Endothelial cell of umbilical vein (primary cell): ENCODE measurements at regions not wholly inside any gene's neighbourhood (a gene's known extent, or its start where the extent isn't known, plus 50 kb on each side); places are given as distances from the start of the nearest gene placed in this dataset.

Experiments
- BruUV-seq: library from RNA; stranded (reverse); fragments of 400-500 nt; replicated peaks from 2 replicates; lab custom pipeline; 2021; lab: Mats Ljungman, UMichigan
- CTCF ChIA-PET: fragments of 300-600, 350-600 bp; sonication (Branson Sonifier 250); formaldehyde crosslinking; loops from one replicate; lab custom pipeline; 2021; ENCODE audit warnings: antibody characterized with exemption, inconsistent platforms; lab: Charles Lee
- POLR2A ChIA-PET: fragments of 300-600, 350-600 bp; sonication (Branson Sonifier 250); formaldehyde crosslinking; loops from one replicate; lab custom pipeline; 2021; ENCODE audit warnings: antibody characterized with exemption, inconsistent platforms; lab: Charles Lee
- DNase-seq: peaks from one replicate; pipeline ENCODE4 v3.0.0-alpha.2; 2011; ENCODE audit warnings: low read depth, low spot score
- FAIRE-seq: peaks from 2 replicates; lab custom pipeline; 2011; peaks lifted over from hg19 to GRCh38; lab: Jason Lieb, UNC
- H2AFZ ChIP-seq: 2 replicates; pipeline ENCODE4 v1.6.0; 2012; ENCODE audit warnings: low read depth, low read length, control low read depth, inconsistent platforms
- H3K27ac ChIP-seq: 2 replicates; pipeline ENCODE4 v1.5.1; 2011; ENCODE audit warnings: low read depth, mild to moderate bottlenecking, control low read depth, low read length, moderate library complexity; ENCODE audit not compliant: insufficient read depth
- H3K27me3 ChIP-seq, 2 experiments: 2 replicates each; pipeline versions ENCODE4 v1.6.0 to v1.6.1; 2011; ENCODE audit warnings: low read length in 2 of 2, mixed read lengths in 1 of 2; ENCODE audit not compliant: control insufficient read depth in 2 of 2, insufficient read depth in 2 of 2
- H3K36me3 ChIP-seq, 2 experiments: 2 replicates in 1 of 2; 3 replicates in 1 of 2; pipeline ENCODE4 v1.5.1; 2011; ENCODE audit warnings: low read length in 2 of 2, mild to moderate bottlenecking in 1 of 2, moderate library complexity in 1 of 2; ENCODE audit not compliant: control insufficient read depth in 2 of 2, insufficient read depth in 2 of 2; ENCODE audit errors: extremely low read depth in 1 of 2
- H3K4me1 ChIP-seq: 3 replicates; pipeline ENCODE4 v1.5.1; 2011; ENCODE audit warnings: mild to moderate bottlenecking, low read length; ENCODE audit not compliant: control insufficient read depth, insufficient read depth; ENCODE audit errors: extremely low read depth
- H3K4me2 ChIP-seq: 2 replicates; pipeline ENCODE4 v1.6.1; 2011; ENCODE audit warnings: low read length, control low read depth, mixed read lengths; ENCODE audit not compliant: insufficient read depth
- H3K4me3 ChIP-seq, 3 experiments: fragments of 200-600 bp in 1 of 3; sonication (generic), shearing (Covaris generic) in 1 of 3; replicated peaks in 1 of 3; 2 replicates each; pipeline ENCODE4 v1.5.1; 2011 to 2016; ENCODE audit warnings: control low read depth in 3 of 3, low read length in 3 of 3, mild to moderate bottlenecking in 2 of 3, inconsistent platforms in 1 of 3, low read depth in 1 of 3, moderate library complexity in 1 of 3; ENCODE audit not compliant: insufficient read depth in 1 of 3
- H3K79me2 ChIP-seq: 2 replicates; pipeline ENCODE4 v1.6.0; 2012; ENCODE audit warnings: low read length, inconsistent platforms; ENCODE audit not compliant: control insufficient read depth, insufficient read depth
- H3K9ac ChIP-seq: replicated peaks from 2 replicates; pipeline ENCODE3; 2011; ENCODE audit warnings: low read length, control low read depth; ENCODE audit not compliant: insufficient read depth; ENCODE audit errors: extremely low read depth
- H3K9me1 ChIP-seq: replicated peaks from 3 replicates; pipeline ENCODE4 v1.6.0; 2011; ENCODE audit warnings: mild to moderate bottlenecking, low read length; ENCODE audit not compliant: control insufficient read depth, insufficient read depth; ENCODE audit errors: extremely low read depth
- H3K9me3 ChIP-seq: replicated peaks from 2 replicates; pipeline ENCODE4 v1.5.1; 2012; ENCODE audit warnings: low read length, inconsistent platforms; ENCODE audit not compliant: control insufficient read depth, insufficient read depth
- H4K20me1 ChIP-seq: replicated peaks from 2 replicates; pipeline ENCODE3; 2011; ENCODE audit warnings: mild to moderate bottlenecking, low read length; ENCODE audit not compliant: control insufficient read depth, insufficient read depth; ENCODE audit errors: extremely low read depth
- CTCF ChIP-seq, 2 donors: IDR thresholded peaks; 1 replicate in 1 of 2; 2 replicates in 1 of 2; pipeline ENCODE4 v1.5.1; 2011; ENCODE audit warnings: low read length in 2 of 2, mild to moderate bottlenecking in 2 of 2, moderate library complexity in 2 of 2, control low read depth in 1 of 2, inconsistent platforms in 1 of 2, low read depth in 1 of 2; ENCODE audit not compliant: insufficient read depth in 1 of 2; ENCODE audit errors: extremely low read depth in 1 of 2
- EZH2 ChIP-seq: IDR thresholded peaks from 2 replicates; pipeline ENCODE4 v1.6.1; 2012; ENCODE audit warnings: borderline replicate concordance, low read depth, mild to moderate bottlenecking, moderate library complexity, low read length, inconsistent platforms; ENCODE audit not compliant: severe bottlenecking
- FOS ChIP-seq: IDR thresholded peaks from 2 replicates; pipeline ENCODE4 v1.6.1; 2011; ENCODE audit warnings: mild to moderate bottlenecking, low read length, moderate library complexity, borderline replicate concordance; ENCODE audit not compliant: insufficient read depth
- GATA2 ChIP-seq: IDR thresholded peaks from 2 replicates; pipeline ENCODE4 v1.7.0; 2011; ENCODE audit warnings: low read depth, mild to moderate bottlenecking, moderate library complexity, mixed read lengths, low read length; ENCODE audit not compliant: insufficient read length, insufficient read depth
- JUN ChIP-seq: IDR thresholded peaks from 2 replicates; pipeline ENCODE4 v1.6.1; 2011; ENCODE audit warnings: borderline replicate concordance, low read depth; ENCODE audit not compliant: insufficient read length, insufficient read depth
- MAX ChIP-seq: IDR thresholded peaks from 2 replicates; pipeline ENCODE4 v1.6.1; 2011; ENCODE audit not compliant: insufficient read depth, insufficient read length
- MYC ChIP-seq: IDR thresholded peaks from one replicate; pipeline ENCODE4 v1.6.1; 2011; ENCODE audit warnings: mild to moderate bottlenecking, low read depth, low read length
- POLR2A ChIP-seq: IDR thresholded peaks from 2 replicates; pipeline ENCODE4 v1.6.1; 2012; ENCODE audit warnings: low read depth, mild to moderate bottlenecking, control low read depth, low read length
- POLR2AphosphoS5 ChIP-seq: IDR thresholded peaks from 2 replicates; pipeline ENCODE4 v1.6.1; 2012; ENCODE audit warnings: low read depth, mild to moderate bottlenecking, control low read depth, low read length, moderate library complexity; ENCODE audit not compliant: insufficient read depth
- dilution Hi-C: fragments of 300-500 bp; cut with MboI; formaldehyde crosslinking; loops from one replicate; pipeline ENCODE4 v1.15.0; 2019; ENCODE audit warnings: low sequenced_read_pairs; ENCODE audit not compliant: extremely low pct_ligation_motif_present
- intact Hi-C: fragments of 100-400 bp; cut with micrococcal nuclease; formaldehyde crosslinking; loops from one replicate; pipeline ENCODE4 v1.10.0; 2022

GRCh38 chr2:120419073-120419472 lies 73.1 kb downstream of the INHBB start:
- CTCF ChIA-PET = interaction anchor here (0.6 to 1.7 kb wide), 4 partner anchors 15 to 262 kb away, joined by 3 to 4 read pairs (median 4); no protein-coding TSS in a partner anchor
- POLR2A ChIA-PET = no interaction called here
- no peak for DNase-seq

DNA sequence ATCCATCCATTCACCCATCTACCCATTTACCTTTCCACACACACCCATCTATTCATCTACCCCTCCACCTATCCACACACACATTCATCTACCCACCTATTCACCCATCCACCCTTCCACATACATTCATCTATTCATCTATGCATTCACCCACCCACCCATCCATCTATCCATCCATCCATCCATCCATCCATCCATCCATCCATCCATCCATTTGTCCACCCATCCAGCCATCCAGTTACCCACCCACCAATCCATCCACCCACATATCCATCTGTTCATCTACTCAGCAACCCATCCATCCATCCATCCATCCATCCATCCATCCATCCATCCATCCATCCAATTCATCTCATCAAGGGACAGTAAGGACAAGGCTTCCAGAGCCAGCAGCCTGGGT lies 74.0 kb downstream of the INHBB start:
- BruUV-seq = no TSS peak
- no peak for TF ChIP-seq POLR2AphosphoS5
- no peak for TF ChIP-seq JUN
- TF ChIP-seq POLR2A = no peak
- no peak for TF ChIP-seq CTCF (IDR thresholded peaks at IDR 0.05; ENCODE audit: extremely low read depth in 1 of 2, insufficient read depth in 1 of 2, low read depth in 1 of 2, low read length in 2 of 2)
- TF ChIP-seq FOS = no peak
- no peak for TF ChIP-seq MAX
- TF ChIP-seq GATA2 = no peak
- TF ChIP-seq MYC = no peak
- no peak for TF ChIP-seq EZH2
- Histone ChIP-seq H2AFZ (no peak overlapping the region), H3K9me1 (no peaks in the 10 kb centered on the region), H3K9me3 (no peaks in the 10 kb centered on the region), H3K9ac (no peak overlapping the region), H3K79me2 (no peaks in the 10 kb centered on the region), H3K27ac (no peak overlapping the region), H3K4me2 (no peak overlapping the region), H3K4me3 (no peak overlapping the region), H4K20me1 (no peaks in the 10 kb centered on the region), H3K4me1 (no peaks in the 10 kb centered on the region), H3K27me3 (peaks cover 4 to 9% of the 10 kb centered on the region in 2 experiments), H3K36me3 (no peaks in the 10 kb centered on the region)
- DNase-seq = no peak
- no peak for FAIRE-seq
- ChIA-PET POLR2A (no interaction called here), CTCF (no interaction called here)
- intact Hi-C loops = no loop called here
- dilution Hi-C loops = no loop called here

More at GRCh38 chr2:120419073-120419472, 73.1 kb downstream of the INHBB start:
- dilution Hi-C loops = no loop called here
- no peaks in the 10 kb centered on the region for H3K9me3 ChIP-seq
- intact Hi-C loops = no loop called here
- H3K4me1 ChIP-seq = no peaks in the 10 kb centered on the region
- TF ChIP-seq POLR2AphosphoS5 (no peak), FOS (no peak)
- H3K9ac ChIP-seq = no peak overlapping the region
- no peak overlapping the region for H2AFZ ChIP-seq
- no TSS peak for BruUV-seq
- no peaks in the 10 kb centered on the region for H4K20me1 ChIP-seq
- no peaks in the 10 kb centered on the region for H3K36me3 ChIP-seq
- peaks cover 4 to 9% of the 10 kb centered on the region in 2 experiments for H3K27me3 ChIP-seq
- H3K4me3 ChIP-seq = no peak overlapping the region
- H3K4me2 ChIP-seq = no peak overlapping the region
- no peaks in the 10 kb centered on the region for H3K9me1 ChIP-seq
- H3K79me2 ChIP-seq = no peaks in the 10 kb centered on the region
- no peak overlapping the region for H3K27ac ChIP-seq
- no peak for FAIRE-seq
